Cardiac muscle cell (in vitro differentiated cells and primary cell): ENCODE measurements at regions not wholly inside any gene's neighbourhood (a gene's known extent, or its start where the extent isn't known, plus 50 kb on each side); places are given as distances from the start of the nearest gene placed in this dataset.
"Not testable (repeated sequence)": the region's sequence is repeated elsewhere in the genome, so short reads cannot be mapped to it uniquely, and the experiment has no call there.

ENCODE experiments used
- DNase-seq, 2 donors: peaks; one replicate each; pipeline versions ENCODE4 v3.0.0 to v3.0.0-alpha.2; 2010 to 2017; ENCODE audit warnings: low read depth in 1 of 2, low spot score in 1 of 2
- H3K27ac ChIP-seq: fragments of 200-600 bp; sonication (generic); 2 replicates; pipeline ENCODE4 v1.5.1; 2016
- H3K27me3 ChIP-seq: fragments of 200-600 bp; sonication (generic); 2 replicates; pipeline ENCODE4 v1.6.0; 2016; ENCODE audit warnings: control low read depth
- H3K36me3 ChIP-seq: fragments of 200-600 bp; sonication (generic); 2 replicates; pipeline ENCODE4 v1.5.1; 2016; ENCODE audit warnings: control low read depth
- H3K4me1 ChIP-seq: fragments of 200-600 bp; sonication (generic); 2 replicates; pipeline ENCODE4 v1.8.1; 2017; ENCODE audit warnings: low read depth, mild to moderate bottlenecking, mixed run types
- H3K4me3 ChIP-seq: fragments of 200-600 bp; sonication (generic); 2 replicates; pipeline ENCODE4 v1.5.1; 2016; ENCODE audit warnings: mild to moderate bottlenecking
- H3K9me3 ChIP-seq: fragments of 200-600 bp; sonication (generic); 2 replicates; pipeline ENCODE4 v1.5.1; 2017; ENCODE audit warnings: low read depth, mild to moderate bottlenecking, control low read depth
- TF ChIP-seq, protein P1 (sequence below): IDR thresholded peaks from 2 replicates; pipeline ENCODE4 v1.5.1; 2012; ENCODE audit warnings: low read depth, mild to moderate bottlenecking, low read length

DNA sequence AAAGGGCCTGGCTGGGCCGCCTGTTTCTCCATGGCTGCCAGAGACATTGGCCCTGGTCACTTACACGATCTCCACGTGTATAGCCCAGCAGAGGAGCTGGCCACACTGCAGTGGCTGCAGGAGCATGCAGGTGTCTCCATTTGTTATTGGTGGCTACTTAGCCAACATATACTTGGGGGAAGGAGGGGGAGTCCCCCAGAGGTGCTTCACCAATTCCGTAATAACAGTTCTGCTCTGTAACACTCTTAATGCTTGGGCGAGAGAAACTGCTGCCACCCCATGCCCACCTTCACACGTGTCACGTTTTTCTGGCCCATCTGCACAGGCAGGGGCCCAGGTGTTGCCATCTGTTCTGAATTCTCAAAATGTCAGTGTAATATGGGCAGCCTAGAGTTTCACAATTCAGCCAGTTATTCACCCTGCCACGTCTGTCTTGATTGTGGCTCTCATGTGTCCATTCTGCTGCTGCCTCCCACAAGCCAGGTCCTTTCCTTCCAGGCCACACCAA lies 353.5 kb downstream of the BCL2L11 start:
- H3K27ac ChIP-seq, H3K9me3 ChIP-seq, DNase-seq, H3K4me3 ChIP-seq, H3K27me3 ChIP-seq, H3K36me3 ChIP-seq, H3K4me1 ChIP-seq: not testable (repeated sequence)

DNA sequence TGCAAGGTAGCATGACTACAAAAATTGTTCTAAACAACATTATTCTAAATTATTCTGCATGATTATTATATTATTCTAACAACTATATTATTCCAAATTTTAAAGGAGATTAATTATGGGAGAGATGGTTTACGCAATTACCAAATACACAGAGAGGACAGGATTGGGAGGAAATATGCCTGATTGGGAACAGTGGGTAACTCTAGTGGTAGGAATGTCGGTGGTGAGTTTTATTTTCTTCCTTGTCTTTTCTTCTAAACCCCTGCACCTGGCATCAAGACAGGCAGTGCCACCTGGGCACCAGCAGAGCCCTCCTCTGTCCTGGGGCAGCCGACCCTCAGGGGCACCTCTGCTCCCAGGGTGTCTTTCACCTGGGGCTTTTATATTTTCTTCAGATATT lies 357.6 kb downstream of the BCL2L11 start:
- not testable (repeated sequence) for DNase-seq, H3K27ac ChIP-seq, H3K27me3 ChIP-seq, H3K36me3 ChIP-seq, H3K4me3 ChIP-seq, H3K4me1 ChIP-seq, H3K9me3 ChIP-seq
- TF ChIP-seq, protein P1, sequence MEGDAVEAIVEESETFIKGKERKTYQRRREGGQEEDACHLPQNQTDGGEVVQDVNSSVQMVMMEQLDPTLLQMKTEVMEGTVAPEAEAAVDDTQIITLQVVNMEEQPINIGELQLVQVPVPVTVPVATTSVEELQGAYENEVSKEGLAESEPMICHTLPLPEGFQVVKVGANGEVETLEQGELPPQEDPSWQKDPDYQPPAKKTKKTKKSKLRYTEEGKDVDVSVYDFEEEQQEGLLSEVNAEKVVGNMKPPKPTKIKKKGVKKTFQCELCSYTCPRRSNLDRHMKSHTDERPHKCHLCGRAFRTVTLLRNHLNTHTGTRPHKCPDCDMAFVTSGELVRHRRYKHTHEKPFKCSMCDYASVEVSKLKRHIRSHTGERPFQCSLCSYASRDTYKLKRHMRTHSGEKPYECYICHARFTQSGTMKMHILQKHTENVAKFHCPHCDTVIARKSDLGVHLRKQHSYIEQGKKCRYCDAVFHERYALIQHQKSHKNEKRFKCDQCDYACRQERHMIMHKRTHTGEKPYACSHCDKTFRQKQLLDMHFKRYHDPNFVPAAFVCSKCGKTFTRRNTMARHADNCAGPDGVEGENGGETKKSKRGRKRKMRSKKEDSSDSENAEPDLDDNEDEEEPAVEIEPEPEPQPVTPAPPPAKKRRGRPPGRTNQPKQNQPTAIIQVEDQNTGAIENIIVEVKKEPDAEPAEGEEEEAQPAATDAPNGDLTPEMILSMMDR = peak; percentile 1

- DNase-seq, H3K4me3 ChIP-seq, H3K27me3 ChIP-seq: not testable (repeated sequence)
Measured at GRCh38 chr2:111478871-111479318, 358.2 kb downstream of the BCL2L11 start.

GRCh38 chr2:111480016-111480625 lies 359.4 kb downstream of the BCL2L11 start:
- DNase-seq = peak in 1 of 2 donors; percentile 57
- H3K27me3 ChIP-seq, H3K27ac ChIP-seq, H3K4me3 ChIP-seq, H3K36me3 ChIP-seq, H3K4me1 ChIP-seq, H3K9me3 ChIP-seq: not testable (repeated sequence)

More at GRCh38 chr2:111478871-111479318, 358.2 kb downstream of the BCL2L11 start:
- H3K9me3 ChIP-seq, H3K36me3 ChIP-seq, H3K27ac ChIP-seq, H3K4me1 ChIP-seq: not testable (repeated sequence)

GRCh38 chr2:111480633-111481032 lies 359.9 kb downstream of the BCL2L11 start:
- peak in 1 of 2 donors; percentile 29 for DNase-seq
- not testable (repeated sequence) for H3K27me3 ChIP-seq, H3K9me3 ChIP-seq, H3K27ac ChIP-seq, H3K36me3 ChIP-seq, H3K4me1 ChIP-seq, H3K4me3 ChIP-seq
- TF ChIP-seq, protein P1 = peak; percentile 24

DNA sequence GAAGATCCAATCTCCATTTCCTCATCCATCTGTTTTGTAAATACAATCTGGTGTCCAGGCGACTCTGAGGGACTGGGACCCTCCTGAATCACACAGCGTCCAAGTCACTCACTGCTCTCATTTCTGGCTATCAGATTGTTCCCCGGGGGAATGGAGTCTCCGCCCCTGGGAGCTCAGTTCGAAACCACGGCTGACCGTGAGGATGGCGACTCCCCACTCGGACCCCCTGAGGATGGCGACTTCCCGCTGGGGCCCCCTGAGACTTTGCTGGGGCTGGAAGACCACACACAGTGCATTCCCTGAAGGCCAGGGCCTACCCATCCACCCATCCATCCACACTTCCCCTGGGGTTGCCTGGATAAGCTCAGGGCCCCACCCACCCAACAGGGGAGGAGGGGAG lies 360.5 kb downstream of the BCL2L11 start:
- not testable (repeated sequence) for DNase-seq

DNA sequence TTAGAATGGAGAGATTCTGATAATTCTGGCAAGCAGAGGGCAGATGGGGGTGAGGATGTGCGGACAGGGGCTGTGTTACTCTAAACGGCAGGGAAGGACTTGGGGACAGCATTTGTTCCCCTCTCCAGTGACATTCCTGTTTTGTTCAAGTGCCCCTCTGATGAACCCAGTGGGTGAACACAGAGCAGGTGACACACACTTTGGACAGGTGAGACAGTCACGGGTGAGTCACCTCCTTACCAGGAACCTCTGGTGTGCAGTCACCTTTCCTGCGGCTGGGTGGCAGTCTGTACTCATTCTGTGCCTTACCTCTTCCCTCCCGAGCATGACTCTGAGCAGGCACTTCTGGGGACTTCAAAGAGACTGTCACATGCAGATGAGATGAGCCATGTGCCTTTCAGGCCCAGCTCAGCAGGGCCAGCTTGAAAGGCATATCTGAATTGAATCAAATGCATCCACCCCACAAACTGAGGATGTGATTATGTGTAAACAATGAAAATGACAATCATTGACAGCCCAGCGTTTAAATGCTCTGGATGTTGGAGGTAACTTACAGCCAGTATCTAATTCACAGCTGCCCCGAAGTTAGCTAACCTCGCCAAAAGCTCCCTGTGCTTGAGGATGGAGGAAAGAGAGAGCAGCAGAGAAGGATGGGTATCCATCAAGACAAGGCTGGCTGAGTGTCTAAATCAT lies 362.4 kb downstream of the BCL2L11 start:
- not testable (repeated sequence) for H3K9me3 ChIP-seq, DNase-seq, H3K36me3 ChIP-seq, H3K27me3 ChIP-seq, H3K27ac ChIP-seq, H3K4me3 ChIP-seq, H3K4me1 ChIP-seq

More for the DNA sequence above, 360.5 kb downstream of the BCL2L11 start:
- H3K4me1 ChIP-seq, H3K36me3 ChIP-seq, H3K27ac ChIP-seq, H3K4me3 ChIP-seq, H3K9me3 ChIP-seq, H3K27me3 ChIP-seq: not testable (repeated sequence)

DNA sequence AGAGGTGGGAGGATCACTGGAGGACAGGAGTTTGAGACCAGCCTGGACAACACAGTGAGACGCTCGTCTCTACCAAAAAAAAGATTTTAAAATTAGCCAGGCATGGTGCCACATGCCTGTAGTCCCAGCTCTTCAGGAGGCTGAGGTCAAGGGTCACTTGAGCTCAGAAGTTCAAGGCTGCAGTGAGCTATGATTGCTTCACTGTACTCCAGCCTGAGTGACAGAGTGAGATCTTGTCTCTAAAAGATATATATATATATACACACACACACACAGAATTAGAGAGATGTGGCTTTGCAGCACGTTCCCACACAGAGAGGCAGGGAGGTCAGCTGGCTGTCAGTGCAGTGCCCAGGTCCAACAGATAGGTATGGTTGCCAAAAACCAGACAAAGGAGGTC lies 363.4 kb downstream of the BCL2L11 start:
- not testable (repeated sequence) for H3K27me3 ChIP-seq, H3K9me3 ChIP-seq, DNase-seq, H3K4me1 ChIP-seq, H3K4me3 ChIP-seq, H3K27ac ChIP-seq, H3K36me3 ChIP-seq

GRCh38 chr2:111485895-111486294 lies 365.2 kb downstream of the BCL2L11 start:
- not testable (repeated sequence) for H3K4me1 ChIP-seq, H3K27me3 ChIP-seq, H3K9me3 ChIP-seq, H3K4me3 ChIP-seq, DNase-seq, H3K36me3 ChIP-seq, H3K27ac ChIP-seq

GRCh38 chr2:111488451-111488850 lies 367.7 kb downstream of the BCL2L11 start:
- H3K4me3 ChIP-seq, H3K27ac ChIP-seq, H3K4me1 ChIP-seq, H3K9me3 ChIP-seq, H3K27me3 ChIP-seq, DNase-seq, H3K36me3 ChIP-seq: not testable (repeated sequence)

GRCh38 chr2:111489460-111489859 lies 368.7 kb downstream of the BCL2L11 start:
- H3K9me3 ChIP-seq, H3K27me3 ChIP-seq, H3K36me3 ChIP-seq, H3K27ac ChIP-seq, DNase-seq, H3K4me3 ChIP-seq, H3K4me1 ChIP-seq: not testable (repeated sequence)

DNA sequence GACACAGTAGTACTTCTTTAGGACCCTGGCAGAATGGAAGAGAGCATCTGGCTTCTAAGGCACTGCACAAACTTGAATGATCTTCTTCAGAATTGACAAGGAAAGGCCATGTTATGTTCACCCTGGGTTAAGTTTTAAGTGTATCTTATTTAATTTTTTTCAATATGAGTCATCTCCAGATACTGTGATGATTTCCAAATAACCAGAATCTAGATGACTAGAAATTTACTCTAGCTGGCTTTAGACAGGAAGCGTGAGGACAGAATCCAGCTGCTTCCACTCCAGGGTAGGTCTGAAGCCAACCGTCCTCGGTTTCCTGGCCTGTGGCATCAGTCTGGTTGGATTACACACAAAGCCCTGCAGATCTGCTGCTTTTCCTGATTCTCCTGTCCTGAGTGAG lies 370.5 kb downstream of the BCL2L11 start:
- not testable (repeated sequence) for H3K4me3 ChIP-seq, DNase-seq, H3K27me3 ChIP-seq, H3K9me3 ChIP-seq, H3K36me3 ChIP-seq, H3K4me1 ChIP-seq, H3K27ac ChIP-seq
